Spleen (tissue), 11 donors: ENCODE measurements at regions not wholly inside any gene's neighbourhood (a gene's known extent, or its start where the extent isn't known, plus 50 kb on each side); places are given as distances from the start of the nearest gene placed in this dataset.

Source experiments
- DNase-seq: peaks from one replicate; pipeline ENCODE4 v3.0.0-alpha.2; 2020
- H3K27ac ChIP-seq, 8 donors: fragments of 200-600 bp; sonication (generic) in 7 of 8; 1 replicate in 4 of 8; 2 replicates in 4 of 8; pipeline versions ENCODE4 v1.5.0 to v1.8.0; 2016 to 2021; ENCODE audit warnings: inconsistent platforms in 4 of 8, mild to moderate bottlenecking in 4 of 8, moderate library complexity in 1 of 8
- H3K27me3 ChIP-seq, 7 donors: fragments of 200-600 bp; sonication (generic) in 6 of 7; replicated peaks in 1 of 7; 1 replicate in 4 of 7; 2 replicates in 3 of 7; pipeline versions ENCODE4 v1.5.0 to v1.8.0; 2016 to 2021; ENCODE audit warnings: inconsistent platforms in 3 of 7, mild to moderate bottlenecking in 1 of 7
- H3K36me3 ChIP-seq, 6 donors: fragments of 200-600 bp; sonication (generic) in 5 of 6; 1 replicate in 4 of 6; 2 replicates in 2 of 6; pipeline versions ENCODE4 v1.5.0 to v1.8.0; 2016 to 2021; ENCODE audit warnings: inconsistent platforms in 2 of 6
- H3K4me1 ChIP-seq, 6 donors: fragments of 200-600 bp; sonication (generic) in 5 of 6; 1 replicate in 3 of 6; 2 replicates in 3 of 6; pipeline versions ENCODE4 v1.5.0 to v1.8.0; 2016 to 2021; ENCODE audit warnings: inconsistent platforms in 3 of 6
- H3K4me3 ChIP-seq, 8 donors: fragments of 200-600 bp; sonication (generic) in 7 of 8; 1 replicate in 4 of 8; 2 replicates in 4 of 8; pipeline versions ENCODE4 v1.5.0 to v1.8.0; 2016 to 2021; ENCODE audit warnings: inconsistent platforms in 4 of 8, mild to moderate bottlenecking in 4 of 8, moderate library complexity in 2 of 8
- H3K9me3 ChIP-seq, 8 donors: fragments of 200-600 bp; sonication (generic) in 7 of 8; 1 replicate in 4 of 8; 2 replicates in 4 of 8; pipeline versions ENCODE4 v1.5.0 to v1.8.0; 2016 to 2021; ENCODE audit warnings: inconsistent platforms in 4 of 8
- CTCF ChIP-seq, 11 experiments: fragments of 200-600 bp in 7 of 11; fragments of 450-650 bp in 4 of 11; sonication (generic) in 4 of 11; IDR thresholded peaks in 8 of 11; conservative IDR thresholded peaks in 3 of 11; 1 replicate in 7 of 11; 2 replicates in 4 of 11; pipeline versions ENCODE4 v1.4.0 to v1.8.0; 2016 to 2021; ENCODE audit warnings: antibody characterized with exemption in 11 of 11, inconsistent platforms in 4 of 11, mild to moderate bottlenecking in 1 of 11
- POLR2A ChIP-seq, 3 donors: fragments of 450-650 bp; IDR thresholded peaks; one replicate each; pipeline ENCODE4 v1.5.1; 2017; ENCODE audit warnings: antibody characterized with exemption in 3 of 3, mild to moderate bottlenecking in 1 of 3
- POLR2AphosphoS5 ChIP-seq, 3 donors: sonication (generic); formaldehyde crosslinking; IDR thresholded peaks; one replicate each; pipeline ENCODE4 v1.5.1; 2017; ENCODE audit warnings: antibody characterized with exemption in 3 of 3
- WGBS, 5 donors: extraction: QIAGEN DNeasy Blood & Tissue Kit in 3 of 5; methylation state at CpG; one replicate each; pipeline versions ENCODE4 v1.1.5 to v1.1.7; 2013 to 2018; 5-methylcytosine and 5-hydroxymethylcytosine counted together
- intact Hi-C: fragments of 100-400 bp; cut with DNase I; formaldehyde crosslinking; loops from one replicate; pipeline ENCODE4 v1.15.0; 2023; ENCODE audit warnings: low total_unique reads
- donor health status: healthy with polysubstance abuse.
- donor health status: DM: no; HTN: no; CAD: no; lungs with moderate emphysema.
- donor health status: DM: no; HTN: no; CAD: no.
- donor health status: Bipolar disorder and iron deficiency.
- donor health status: healthy.
- donor health status: DM: no; HTN: no; CAD: no.
- donor health status: DM: yes; HTN: yes; CAD: no.

GRCh38 chr18:10122988-10123950 is 209.5 kb downstream of the VAPA start:
- TF ChIP-seq POLR2AphosphoS5 (IDR thresholded peaks at IDR 0.05) (no peak), CTCF (IDR thresholded peaks at IDR 0.05 in 8 of 11, conservative IDR thresholded peaks at IDR 0.05 in 3 of 11) (no peak), POLR2A (IDR thresholded peaks at IDR 0.05) (no peak)
- no peaks in the 10 kb centered on the region for H3K27me3 ChIP-seq
- DNase-seq = no peak
- H3K4me3 ChIP-seq = no peak overlapping the region
- H3K9me3 ChIP-seq = peaks cover 0 to 13% (median 8%) of the 10 kb centered on the region in 8 donors
- WGBS, 5 donors = 71 to 88% (median 78%) methylated on average over 19 of the region's 19 CpGs
- intact Hi-C loops = no loop called here
- H3K36me3 ChIP-seq = no peaks in the 10 kb centered on the region
- H3K4me1 ChIP-seq = peaks cover 0 to 12% (median 0%) of the 10 kb centered on the region in 6 donors
- no peak overlapping the region for H3K27ac ChIP-seq

- H3K36me3 ChIP-seq = no peaks in the 10 kb centered on the region
- H3K27ac ChIP-seq = no peak overlapping the region
- H3K9me3 ChIP-seq = peaks cover 0 to 9% (median 8%) of the 10 kb centered on the region in 8 donors
- no peaks in the 10 kb centered on the region for H3K27me3 ChIP-seq
- intact Hi-C loops = no loop called here
- peaks cover 0 to 12% (median 0%) of the 10 kb centered on the region in 6 donors for H3K4me1 ChIP-seq
- H3K4me3 ChIP-seq = no peak overlapping the region
- WGBS, 5 donors = 88 to 97% (median 95%) methylated on average over 9 of the region's 9 CpGs
- no peak for DNase-seq
- TF ChIP-seq POLR2A (IDR thresholded peaks at IDR 0.05) = no peak
- no peak for TF ChIP-seq CTCF (IDR thresholded peaks at IDR 0.05 in 8 of 11, conservative IDR thresholded peaks at IDR 0.05 in 3 of 11)
- TF ChIP-seq POLR2AphosphoS5 (IDR thresholded peaks at IDR 0.05) = no peak
Observed at GRCh38 chr18:10124071-10124470, 210.3 kb downstream of the VAPA start.

- intact Hi-C loops = no loop called here
- 62 to 93% (median 80%) methylated on average over 4 of the region's 4 CpGs for WGBS, 5 donors
- H3K27me3 ChIP-seq = no peaks in the 10 kb centered on the region
- H3K4me3 ChIP-seq = no peak overlapping the region
- TF ChIP-seq CTCF (IDR thresholded peaks at IDR 0.05 in 8 of 11, conservative IDR thresholded peaks at IDR 0.05 in 3 of 11) (no peak), POLR2AphosphoS5 (IDR thresholded peaks at IDR 0.05) (no peak), POLR2A (IDR thresholded peaks at IDR 0.05) (no peak)
- peaks cover 0 to 4% (median 4%) of the 10 kb centered on the region in 8 donors for H3K9me3 ChIP-seq
- no peaks in the 10 kb centered on the region for H3K36me3 ChIP-seq
- no peak overlapping the region for H3K27ac ChIP-seq
- DNase-seq = no peak
- H3K4me1 ChIP-seq = peaks cover 0 to 12% (median 0%) of the 10 kb centered on the region in 6 donors
Observed at GRCh38 chr18:10124557-10124956, 210.7 kb downstream of the VAPA start.

GRCh38 chr18:10124967-10125366 is 211.2 kb downstream of the VAPA start:
- H3K9me3 ChIP-seq = peaks cover 0 to under 1% (median 0%) of the 10 kb centered on the region in 8 donors
- H3K4me1 ChIP-seq = peaks cover 0 to 12% (median 0%) of the 10 kb centered on the region in 6 donors
- WGBS, 5 donors = 87 to 98% (median 95%) methylated on average over 3 of the region's 3 CpGs
- intact Hi-C loops = no loop called here
- no peaks in the 10 kb centered on the region for H3K27me3 ChIP-seq
- no peak for TF ChIP-seq CTCF (IDR thresholded peaks at IDR 0.05 in 8 of 11, conservative IDR thresholded peaks at IDR 0.05 in 3 of 11)
- TF ChIP-seq POLR2AphosphoS5 (IDR thresholded peaks at IDR 0.05) = no peak
- no peak for TF ChIP-seq POLR2A (IDR thresholded peaks at IDR 0.05)
- H3K4me3 ChIP-seq = no peak overlapping the region
- H3K27ac ChIP-seq = no peak overlapping the region
- no peaks in the 10 kb centered on the region for H3K36me3 ChIP-seq
- no peak for DNase-seq
